C4-2B (cell line): ENCODE measurements at regions not wholly inside any gene's neighbourhood (a gene's known extent, or its start where the extent isn't known, plus 50 kb on each side); places are given as distances from the start of the nearest gene placed in this dataset.
A peak's percentile ranks its signal among the peaks of the same experiment; 100 is the strongest.

Experiments
- H3K27ac ChIP-seq: fragments of 450-650 bp; 2 replicates; pipeline ENCODE4 v1.5.1; 2017
- CTCF ChIP-seq: fragments of 450-650 bp; conservative IDR thresholded peaks from 2 replicates; pipeline ENCODE4 v1.5.1; 2017; ENCODE audit warnings: mild to moderate bottlenecking
- ZFX ChIP-seq: fragments of 450-650 bp; IDR thresholded peaks from 2 replicates; pipeline ENCODE4 v1.6.1; 2017

DNA sequence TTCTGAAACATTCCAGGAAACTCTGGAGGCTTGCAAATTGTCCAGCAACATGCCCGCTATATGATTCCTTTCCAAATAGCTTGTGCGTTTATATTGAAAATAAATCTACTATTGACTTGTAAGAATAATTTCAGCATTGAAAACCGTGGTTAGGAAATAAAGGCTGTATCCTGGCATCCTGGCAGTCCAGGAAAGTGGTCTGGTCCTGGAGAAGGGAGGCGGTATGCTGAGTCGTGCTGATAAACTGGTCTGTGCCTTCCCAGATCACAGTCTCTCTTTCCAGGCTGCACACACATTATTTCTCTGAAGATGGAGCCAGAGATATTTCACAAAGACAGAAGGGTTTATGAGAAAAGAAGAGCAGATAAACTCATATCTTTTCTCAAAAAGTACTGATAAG, 350.1 kb upstream of the COBL start:
- peak overlapping the region; percentile 56; the same call in 1 of the 2 replicates for H3K27ac ChIP-seq
- TF ChIP-seq CTCF (peak; percentile 55), ZFX (no peak)

- peak overlapping the region; percentile 56; the same call in 1 of the 2 replicates for H3K27ac ChIP-seq
- no peak for TF ChIP-seq CTCF
- no peak for TF ChIP-seq ZFX
Measured at GRCh38 chr7:51666266-51666665, 349.7 kb upstream of the COBL start.

GRCh38 chr7:51665045-51665780, 348.6 kb upstream of the COBL start:
- TF ChIP-seq ZFX: no peak
- no peak for TF ChIP-seq CTCF
- no peak overlapping the region; the same call in 1 of the 2 replicates for H3K27ac ChIP-seq

GRCh38 chr7:51660516-51660915, 343.9 kb upstream of the COBL start:
- no peak for TF ChIP-seq ZFX
- TF ChIP-seq CTCF: no peak
- H3K27ac ChIP-seq: no peak overlapping the region

- H3K27ac ChIP-seq: no peak overlapping the region
- TF ChIP-seq ZFX (no peak), CTCF (no peak)
Measured at GRCh38 chr7:51658684-51659083, 342.1 kb upstream of the COBL start.

- TF ChIP-seq CTCF: no peak
- TF ChIP-seq ZFX: no peak
Measured at GRCh38 chr7:51647931-51648351, 331.3 kb upstream of the COBL start.

DNA sequence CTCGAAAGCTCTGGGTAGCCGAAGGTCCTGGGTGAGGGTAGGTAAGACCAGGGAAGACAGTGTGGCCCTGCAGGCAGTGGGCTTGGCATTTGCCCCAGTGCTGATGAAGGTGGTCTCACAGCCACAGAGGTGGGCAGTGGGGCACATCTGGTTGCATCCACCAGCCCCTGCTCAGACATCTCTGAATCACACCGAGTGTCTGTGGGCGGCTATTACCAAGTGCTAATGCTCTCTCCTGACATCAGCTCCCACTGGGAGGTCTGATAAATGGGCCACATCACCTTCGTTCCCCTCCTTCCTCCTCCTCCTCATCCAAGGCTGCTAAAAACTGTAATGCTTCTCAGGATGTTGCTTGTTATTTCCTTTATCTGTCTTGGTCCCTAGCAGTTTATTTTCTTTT, 330.9 kb upstream of the COBL start:
- TF ChIP-seq ZFX: no peak
- H3K27ac ChIP-seq: peak overlapping the region; percentile 60

More at GRCh38 chr7:51647931-51648351, 331.3 kb upstream of the COBL start:
- peak overlapping the region; percentile 60 for H3K27ac ChIP-seq
